DOHH2 (cell line): ENCODE measurements at regions not wholly inside any gene's neighbourhood (a gene's known extent, or its start where the extent isn't known, plus 50 kb on each side); places are given as distances from the start of the nearest gene placed in this dataset.

Experiments
- H3F3A ChIP-seq: fragments of 200-600 bp; sonication (generic), shearing (Covaris generic); 2 replicates; pipeline ENCODE4 v1.6.0; 2016; ENCODE audit warnings: antibody characterized with exemption, mild to moderate bottlenecking; ENCODE audit not compliant: control insufficient read depth, insufficient read depth
- H3K27ac ChIP-seq: fragments of 200-600 bp; sonication (generic); 2 replicates; pipeline ENCODE4 v1.5.1; 2014; ENCODE audit warnings: low read depth, mild to moderate bottlenecking, low read length, moderate library complexity
- H3K27me3 ChIP-seq: fragments of 200-600 bp; sonication (generic); 2 replicates; pipeline ENCODE4 v1.6.1; 2014; ENCODE audit warnings: mild to moderate bottlenecking, low read length, mixed read lengths; ENCODE audit not compliant: control insufficient read depth
- H3K36me3 ChIP-seq: fragments of 200-600 bp; sonication (generic); 2 replicates; pipeline ENCODE4 v1.6.1; 2014; ENCODE audit warnings: mild to moderate bottlenecking, low read length, moderate library complexity, mixed read lengths; ENCODE audit not compliant: control insufficient read depth
- H3K4me1 ChIP-seq: fragments of 200-600 bp; sonication (generic); 2 replicates; pipeline ENCODE4 v1.6.1; 2014; ENCODE audit warnings: mild to moderate bottlenecking, low read length, mixed read lengths; ENCODE audit not compliant: control insufficient read depth
- H3K4me2 ChIP-seq: fragments of 200-600 bp; sonication (generic); 2 replicates; pipeline ENCODE4 v1.6.0; 2014; ENCODE audit warnings: mild to moderate bottlenecking, low read length, moderate library complexity
- H3K4me3 ChIP-seq: fragments of 200-600 bp; sonication (generic); 2 replicates; pipeline ENCODE4 v1.5.1; 2014; ENCODE audit warnings: mild to moderate bottlenecking, low read length, mixed read lengths
- H3K79me2 ChIP-seq: fragments of 200-600 bp; sonication (generic); 2 replicates; pipeline ENCODE4 v1.6.1; 2014; ENCODE audit warnings: mild to moderate bottlenecking, low read length, mixed read lengths; ENCODE audit not compliant: control insufficient read depth
- H3K9me2 ChIP-seq: fragments of 200-600 bp; sonication (generic); replicated peaks from 2 replicates; pipeline ENCODE4 v1.6.1; 2014; ENCODE audit warnings: mild to moderate bottlenecking, low read length, mixed read lengths; ENCODE audit not compliant: control insufficient read depth
- H3K9me3 ChIP-seq: fragments of 200-600 bp; sonication (generic); 2 replicates; pipeline ENCODE4 v1.6.1; 2014; ENCODE audit warnings: antibody characterized with exemption, low read length, mixed read lengths; ENCODE audit not compliant: control insufficient read depth, insufficient read depth
- H4K20me1 ChIP-seq: fragments of 200-600 bp; sonication (generic); 2 replicates; pipeline ENCODE4 v1.6.0; 2014; ENCODE audit warnings: low read depth, mild to moderate bottlenecking, antibody characterized with exemption, low read length, moderate library complexity; ENCODE audit not compliant: control insufficient read depth, insufficient read depth
- CTCF ChIP-seq: fragments of 200-600 bp; sonication (generic); IDR thresholded peaks from one replicate; pipeline ENCODE4 v1.5.1; 2014; ENCODE audit warnings: antibody characterized with exemption, mild to moderate bottlenecking, low read depth, low read length; ENCODE audit not compliant: poor library complexity, severe bottlenecking
- EZH2phosphoT487 ChIP-seq: fragments of 200-600 bp; sonication (generic); IDR thresholded peaks from 2 replicates; pipeline ENCODE4 v1.6.1; 2017; ENCODE audit warnings: borderline replicate concordance, mild to moderate bottlenecking, antibody characterized with exemption, low read length, moderate library complexity, mixed read lengths

- Histone ChIP-seq H3K27me3 (no peaks in the 10 kb centered on the region), H3K27ac (no peak overlapping the region), H3K9me2 (no peaks in the 10 kb centered on the region), H3F3A (no peaks in the 10 kb centered on the region), H3K9me3 (no peaks in the 10 kb centered on the region), H3K4me1 (no peaks in the 10 kb centered on the region), H3K4me2 (no peak overlapping the region), H3K79me2 (no peaks in the 10 kb centered on the region), H4K20me1 (no peaks in the 10 kb centered on the region), H3K4me3 (no peak overlapping the region), H3K36me3 (no peaks in the 10 kb centered on the region)
- no peak for TF ChIP-seq CTCF
- TF ChIP-seq EZH2phosphoT487 = no peak
These were observed 277.2 kb downstream of the PDGFC start for GRCh38 chr4:156694413-156694812.

- no peaks in the 10 kb centered on the region for H3K79me2 ChIP-seq
- H3K9me3 ChIP-seq = no peaks in the 10 kb centered on the region
- H3F3A ChIP-seq = no peaks in the 10 kb centered on the region
These were observed 278.0 kb downstream of the PDGFC start for GRCh38 chr4:156693557-156693956.

GRCh38 chr4:156692016-156692415 lies 279.6 kb downstream of the PDGFC start:
- Histone ChIP-seq H3K79me2 (no peaks in the 10 kb centered on the region), H3K4me2 (no peak overlapping the region), H3K27me3 (no peaks in the 10 kb centered on the region), H3K9me2 (no peaks in the 10 kb centered on the region), H3K27ac (no peak overlapping the region), H3F3A (no peaks in the 10 kb centered on the region), H3K4me3 (no peak overlapping the region), H3K9me3 (no peaks in the 10 kb centered on the region), H3K36me3 (no peaks in the 10 kb centered on the region), H4K20me1 (no peaks in the 10 kb centered on the region), H3K4me1 (no peaks in the 10 kb centered on the region)
- TF ChIP-seq EZH2phosphoT487 = no peak

More at GRCh38 chr4:156693557-156693956, 278.0 kb downstream of the PDGFC start:
- Histone ChIP-seq H3K27ac (no peak overlapping the region), H3K27me3 (no peaks in the 10 kb centered on the region), H3K4me2 (no peak overlapping the region), H4K20me1 (no peaks in the 10 kb centered on the region), H3K9me2 (no peaks in the 10 kb centered on the region), H3K36me3 (no peaks in the 10 kb centered on the region), H3K4me1 (no peaks in the 10 kb centered on the region), H3K4me3 (no peak overlapping the region)
- no peak for TF ChIP-seq EZH2phosphoT487
- no peak for TF ChIP-seq CTCF

GRCh38 chr4:156690572-156690971 lies 281.0 kb downstream of the PDGFC start:
- TF ChIP-seq EZH2phosphoT487 (no peak), CTCF (no peak)
- Histone ChIP-seq H3K36me3 (no peaks in the 10 kb centered on the region), H3K4me3 (no peak overlapping the region)

More at GRCh38 chr4:156690572-156690971, 281.0 kb downstream of the PDGFC start:
- H3K27ac ChIP-seq = no peak overlapping the region
- H3K4me2 ChIP-seq = no peak overlapping the region
- no peaks in the 10 kb centered on the region for H3K9me3 ChIP-seq
- no peaks in the 10 kb centered on the region for H3K27me3 ChIP-seq
- H4K20me1 ChIP-seq = no peaks in the 10 kb centered on the region
- H3F3A ChIP-seq = no peaks in the 10 kb centered on the region
- no peaks in the 10 kb centered on the region for H3K79me2 ChIP-seq
- no peaks in the 10 kb centered on the region for H3K4me1 ChIP-seq
- H3K9me2 ChIP-seq = no peaks in the 10 kb centered on the region
